ENCODE measurements at regions not wholly inside any gene's neighbourhood (a gene's known extent, or its start where the extent isn't known, plus 50 kb on each side); places are given as distances from the start of the nearest gene placed in this dataset.

DNA sequence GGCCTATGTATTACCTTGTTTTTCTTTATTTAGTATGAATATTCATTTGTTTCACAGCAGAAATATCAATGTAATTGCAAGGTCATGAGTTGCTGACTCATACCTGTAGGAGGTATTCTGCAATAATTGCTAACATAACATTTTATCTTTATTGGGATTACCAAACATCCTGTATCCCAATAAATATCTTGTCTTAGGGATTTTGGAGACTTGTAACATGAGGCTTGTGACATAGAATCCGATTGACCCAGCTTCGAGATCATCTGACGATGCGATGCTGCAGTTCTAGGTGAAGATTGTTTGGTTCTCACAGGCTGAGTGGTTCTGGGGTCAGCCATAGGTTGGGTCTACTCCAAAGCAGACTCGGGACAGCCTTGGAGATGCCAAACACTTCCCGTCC is 133.4 kb upstream of the RND3 start:
- TF ChIP-seq EZH2phosphoT487 (IDR thresholded peaks at IDR 0.05; ENCODE audit: unreplicated experiment) (no peak), NANOG (IDR thresholded peaks at IDR 0.05; ENCODE audit: borderline replicate concordance) (no peak), CREB1 (CRISPR knock-in tag; IDR thresholded peaks at IDR 0.05; ENCODE audit: low read depth) (no peak), JUNB (IDR thresholded peaks at IDR 0.05; ENCODE audit: unreplicated experiment) (no peak), ZNF331 (CRISPR knock-in tag; IDR thresholded peaks at IDR 0.05; ENCODE audit: low read depth) (no peak), ZNF114 (CRISPR knock-in tag; IDR thresholded peaks at IDR 0.05) (no peak), EZH2 (IDR thresholded peaks at IDR 0.05; ENCODE audit: low read depth, unreplicated experiment) (no peak), POLR2AphosphoS5 (IDR thresholded peaks at IDR 0.05; ENCODE audit: low read depth) (no peak), STAT1 (IDR thresholded peaks at IDR 0.05; ENCODE audit: unreplicated experiment) (no peak)
- TF ChIP-seq, protein P1, sequence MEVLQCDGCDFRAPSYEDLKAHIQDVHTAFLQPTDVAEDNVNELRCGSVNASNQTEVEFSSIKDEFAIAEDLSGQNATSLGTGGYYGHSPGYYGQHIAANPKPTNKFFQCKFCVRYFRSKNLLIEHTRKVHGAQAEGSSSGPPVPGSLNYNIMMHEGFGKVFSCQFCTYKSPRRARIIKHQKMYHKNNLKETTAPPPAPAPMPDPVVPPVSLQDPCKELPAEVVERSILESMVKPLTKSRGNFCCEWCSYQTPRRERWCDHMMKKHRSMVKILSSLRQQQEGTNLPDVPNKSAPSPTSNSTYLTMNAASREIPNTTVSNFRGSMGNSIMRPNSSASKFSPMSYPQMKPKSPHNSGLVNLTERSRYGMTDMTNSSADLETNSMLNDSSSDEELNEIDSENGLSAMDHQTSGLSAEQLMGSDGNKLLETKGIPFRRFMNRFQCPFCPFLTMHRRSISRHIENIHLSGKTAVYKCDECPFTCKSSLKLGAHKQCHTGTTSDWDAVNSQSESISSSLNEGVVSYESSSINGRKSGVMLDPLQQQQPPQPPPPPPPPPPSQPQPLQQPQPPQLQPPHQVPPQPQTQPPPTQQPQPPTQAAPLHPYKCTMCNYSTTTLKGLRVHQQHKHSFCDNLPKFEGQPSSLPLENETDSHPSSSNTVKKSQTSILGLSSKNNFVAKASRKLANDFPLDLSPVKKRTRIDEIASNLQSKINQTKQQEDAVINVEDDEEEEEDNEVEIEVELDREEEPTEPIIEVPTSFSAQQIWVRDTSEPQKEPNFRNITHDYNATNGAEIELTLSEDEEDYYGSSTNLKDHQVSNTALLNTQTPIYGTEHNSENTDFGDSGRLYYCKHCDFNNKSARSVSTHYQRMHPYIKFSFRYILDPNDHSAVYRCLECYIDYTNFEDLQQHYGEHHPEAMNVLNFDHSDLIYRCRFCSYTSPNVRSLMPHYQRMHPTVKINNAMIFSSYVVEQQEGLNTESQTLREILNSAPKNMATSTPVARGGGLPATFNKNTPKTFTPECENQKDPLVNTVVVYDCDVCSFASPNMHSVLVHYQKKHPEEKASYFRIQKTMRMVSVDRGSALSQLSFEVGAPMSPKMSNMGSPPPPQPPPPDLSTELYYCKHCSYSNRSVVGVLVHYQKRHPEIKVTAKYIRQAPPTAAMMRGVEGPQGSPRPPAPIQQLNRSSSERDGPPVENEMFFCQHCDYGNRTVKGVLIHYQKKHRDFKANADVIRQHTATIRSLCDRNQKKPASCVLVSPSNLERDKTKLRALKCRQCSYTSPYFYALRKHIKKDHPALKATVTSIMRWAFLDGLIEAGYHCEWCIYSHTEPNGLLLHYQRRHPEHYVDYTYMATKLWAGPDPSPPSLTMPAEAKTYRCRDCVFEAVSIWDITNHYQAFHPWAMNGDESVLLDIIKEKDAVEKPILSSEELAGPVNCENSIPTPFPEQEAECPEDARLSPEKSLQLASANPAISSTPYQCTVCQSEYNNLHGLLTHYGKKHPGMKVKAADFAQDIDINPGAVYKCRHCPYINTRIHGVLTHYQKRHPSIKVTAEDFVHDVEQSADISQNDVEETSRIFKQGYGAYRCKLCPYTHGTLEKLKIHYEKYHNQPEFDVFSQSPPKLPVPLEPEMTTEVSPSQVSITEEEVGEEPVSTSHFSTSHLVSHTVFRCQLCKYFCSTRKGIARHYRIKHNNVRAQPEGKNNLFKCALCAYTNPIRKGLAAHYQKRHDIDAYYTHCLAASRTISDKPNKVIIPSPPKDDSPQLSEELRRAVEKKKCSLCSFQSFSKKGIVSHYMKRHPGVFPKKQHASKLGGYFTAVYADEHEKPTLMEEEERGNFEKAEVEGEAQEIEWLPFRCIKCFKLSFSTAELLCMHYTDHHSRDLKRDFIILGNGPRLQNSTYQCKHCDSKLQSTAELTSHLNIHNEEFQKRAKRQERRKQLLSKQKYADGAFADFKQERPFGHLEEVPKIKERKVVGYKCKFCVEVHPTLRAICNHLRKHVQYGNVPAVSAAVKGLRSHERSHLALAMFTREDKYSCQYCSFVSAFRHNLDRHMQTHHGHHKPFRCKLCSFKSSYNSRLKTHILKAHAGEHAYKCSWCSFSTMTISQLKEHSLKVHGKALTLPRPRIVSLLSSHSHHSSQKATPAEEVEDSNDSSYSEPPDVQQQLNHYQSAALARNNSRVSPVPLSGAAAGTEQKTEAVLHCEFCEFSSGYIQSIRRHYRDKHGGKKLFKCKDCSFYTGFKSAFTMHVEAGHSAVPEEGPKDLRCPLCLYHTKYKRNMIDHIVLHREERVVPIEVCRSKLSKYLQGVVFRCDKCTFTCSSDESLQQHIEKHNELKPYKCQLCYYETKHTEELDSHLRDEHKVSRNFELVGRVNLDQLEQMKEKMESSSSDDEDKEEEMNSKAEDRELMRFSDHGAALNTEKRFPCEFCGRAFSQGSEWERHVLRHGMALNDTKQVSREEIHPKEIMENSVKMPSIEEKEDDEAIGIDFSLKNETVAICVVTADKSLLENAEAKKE (CRISPR knock-in tag; IDR thresholded peaks at IDR 0.05): no peak
- TF ChIP-seq, protein P2, sequence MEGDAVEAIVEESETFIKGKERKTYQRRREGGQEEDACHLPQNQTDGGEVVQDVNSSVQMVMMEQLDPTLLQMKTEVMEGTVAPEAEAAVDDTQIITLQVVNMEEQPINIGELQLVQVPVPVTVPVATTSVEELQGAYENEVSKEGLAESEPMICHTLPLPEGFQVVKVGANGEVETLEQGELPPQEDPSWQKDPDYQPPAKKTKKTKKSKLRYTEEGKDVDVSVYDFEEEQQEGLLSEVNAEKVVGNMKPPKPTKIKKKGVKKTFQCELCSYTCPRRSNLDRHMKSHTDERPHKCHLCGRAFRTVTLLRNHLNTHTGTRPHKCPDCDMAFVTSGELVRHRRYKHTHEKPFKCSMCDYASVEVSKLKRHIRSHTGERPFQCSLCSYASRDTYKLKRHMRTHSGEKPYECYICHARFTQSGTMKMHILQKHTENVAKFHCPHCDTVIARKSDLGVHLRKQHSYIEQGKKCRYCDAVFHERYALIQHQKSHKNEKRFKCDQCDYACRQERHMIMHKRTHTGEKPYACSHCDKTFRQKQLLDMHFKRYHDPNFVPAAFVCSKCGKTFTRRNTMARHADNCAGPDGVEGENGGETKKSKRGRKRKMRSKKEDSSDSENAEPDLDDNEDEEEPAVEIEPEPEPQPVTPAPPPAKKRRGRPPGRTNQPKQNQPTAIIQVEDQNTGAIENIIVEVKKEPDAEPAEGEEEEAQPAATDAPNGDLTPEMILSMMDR (conservative IDR thresholded peaks at IDR 0.05; ENCODE audit: low read depth in 2 of 2): no peak
- TF ChIP-seq, protein P3, sequence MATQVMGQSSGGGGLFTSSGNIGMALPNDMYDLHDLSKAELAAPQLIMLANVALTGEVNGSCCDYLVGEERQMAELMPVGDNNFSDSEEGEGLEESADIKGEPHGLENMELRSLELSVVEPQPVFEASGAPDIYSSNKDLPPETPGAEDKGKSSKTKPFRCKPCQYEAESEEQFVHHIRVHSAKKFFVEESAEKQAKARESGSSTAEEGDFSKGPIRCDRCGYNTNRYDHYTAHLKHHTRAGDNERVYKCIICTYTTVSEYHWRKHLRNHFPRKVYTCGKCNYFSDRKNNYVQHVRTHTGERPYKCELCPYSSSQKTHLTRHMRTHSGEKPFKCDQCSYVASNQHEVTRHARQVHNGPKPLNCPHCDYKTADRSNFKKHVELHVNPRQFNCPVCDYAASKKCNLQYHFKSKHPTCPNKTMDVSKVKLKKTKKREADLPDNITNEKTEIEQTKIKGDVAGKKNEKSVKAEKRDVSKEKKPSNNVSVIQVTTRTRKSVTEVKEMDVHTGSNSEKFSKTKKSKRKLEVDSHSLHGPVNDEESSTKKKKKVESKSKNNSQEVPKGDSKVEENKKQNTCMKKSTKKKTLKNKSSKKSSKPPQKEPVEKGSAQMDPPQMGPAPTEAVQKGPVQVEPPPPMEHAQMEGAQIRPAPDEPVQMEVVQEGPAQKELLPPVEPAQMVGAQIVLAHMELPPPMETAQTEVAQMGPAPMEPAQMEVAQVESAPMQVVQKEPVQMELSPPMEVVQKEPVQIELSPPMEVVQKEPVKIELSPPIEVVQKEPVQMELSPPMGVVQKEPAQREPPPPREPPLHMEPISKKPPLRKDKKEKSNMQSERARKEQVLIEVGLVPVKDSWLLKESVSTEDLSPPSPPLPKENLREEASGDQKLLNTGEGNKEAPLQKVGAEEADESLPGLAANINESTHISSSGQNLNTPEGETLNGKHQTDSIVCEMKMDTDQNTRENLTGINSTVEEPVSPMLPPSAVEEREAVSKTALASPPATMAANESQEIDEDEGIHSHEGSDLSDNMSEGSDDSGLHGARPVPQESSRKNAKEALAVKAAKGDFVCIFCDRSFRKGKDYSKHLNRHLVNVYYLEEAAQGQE (IDR thresholded peaks at IDR 0.05; ENCODE audit: unreplicated experiment): no peak
- TF ChIP-seq, protein P4, sequence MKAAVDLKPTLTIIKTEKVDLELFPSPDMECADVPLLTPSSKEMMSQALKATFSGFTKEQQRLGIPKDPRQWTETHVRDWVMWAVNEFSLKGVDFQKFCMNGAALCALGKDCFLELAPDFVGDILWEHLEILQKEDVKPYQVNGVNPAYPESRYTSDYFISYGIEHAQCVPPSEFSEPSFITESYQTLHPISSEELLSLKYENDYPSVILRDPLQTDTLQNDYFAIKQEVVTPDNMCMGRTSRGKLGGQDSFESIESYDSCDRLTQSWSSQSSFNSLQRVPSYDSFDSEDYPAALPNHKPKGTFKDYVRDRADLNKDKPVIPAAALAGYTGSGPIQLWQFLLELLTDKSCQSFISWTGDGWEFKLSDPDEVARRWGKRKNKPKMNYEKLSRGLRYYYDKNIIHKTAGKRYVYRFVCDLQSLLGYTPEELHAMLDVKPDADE (IDR thresholded peaks at IDR 0.05): no peak
- H3K4me1 Mint-ChIP-seq: peaks cover 2% of the 10 kb centered on the region; the same call in 2 of the 3 replicates
- Histone ChIP-seq H3K4me3 (no peak overlapping the region), H3K4me1 (ENCODE audit: insufficient read depth) (peaks cover 4% of the 10 kb centered on the region; the same call in 1 of the 2 replicates), H3K36me3 (ENCODE audit: insufficient read depth) (no peaks in the 10 kb centered on the region), H3K27ac (ENCODE audit: low read depth) (no peak overlapping the region), H3K4me2 (no peak overlapping the region), H3K9me2 (ENCODE audit: insufficient read depth) (peaks cover 3% of the 10 kb centered on the region), H3F3A (replicated peaks; ENCODE audit: low read depth) (no peaks in the 10 kb centered on the region), H3K27me3 (ENCODE audit: insufficient read depth) (no peaks in the 10 kb centered on the region), H3K79me2 (replicated peaks; ENCODE audit: insufficient read depth) (no peaks in the 10 kb centered on the region), H4K20me1 (replicated peaks; ENCODE audit: insufficient read depth) (no peaks in the 10 kb centered on the region), H2AFZ (0 out of 2 replicates have a peak overlapping the region, but pooled peaks have one; percentile 19)
- no peak overlapping the region for H3K4me3 Mint-ChIP-seq
- peaks cover 2% of the 10 kb centered on the region for H3K27me3 Mint-ChIP-seq (ENCODE audit: insufficient read depth, low read depth, poor library complexity)
- no peak overlapping the region for H3K27ac Mint-ChIP-seq
- H3K9me3 Mint-ChIP-seq: no peaks in the 10 kb centered on the region; the same call in 2 of the 3 replicates
- DNase-seq (ENCODE audit: low spot score) (no peak), ATAC-seq (no peak)
- H3K36me3 Mint-ChIP-seq (ENCODE audit: low read depth): 0 out of 3 replicates have a peak, but pooled peaks cover 1% of the 10 kb centered on the region

Measured in GM23338 (cell line).